ENCODE measurements at regions not wholly inside any gene's neighbourhood (a gene's known extent, or its start where the extent isn't known, plus 50 kb on each side); places are given as distances from the start of the nearest gene placed in this dataset.

DNA sequence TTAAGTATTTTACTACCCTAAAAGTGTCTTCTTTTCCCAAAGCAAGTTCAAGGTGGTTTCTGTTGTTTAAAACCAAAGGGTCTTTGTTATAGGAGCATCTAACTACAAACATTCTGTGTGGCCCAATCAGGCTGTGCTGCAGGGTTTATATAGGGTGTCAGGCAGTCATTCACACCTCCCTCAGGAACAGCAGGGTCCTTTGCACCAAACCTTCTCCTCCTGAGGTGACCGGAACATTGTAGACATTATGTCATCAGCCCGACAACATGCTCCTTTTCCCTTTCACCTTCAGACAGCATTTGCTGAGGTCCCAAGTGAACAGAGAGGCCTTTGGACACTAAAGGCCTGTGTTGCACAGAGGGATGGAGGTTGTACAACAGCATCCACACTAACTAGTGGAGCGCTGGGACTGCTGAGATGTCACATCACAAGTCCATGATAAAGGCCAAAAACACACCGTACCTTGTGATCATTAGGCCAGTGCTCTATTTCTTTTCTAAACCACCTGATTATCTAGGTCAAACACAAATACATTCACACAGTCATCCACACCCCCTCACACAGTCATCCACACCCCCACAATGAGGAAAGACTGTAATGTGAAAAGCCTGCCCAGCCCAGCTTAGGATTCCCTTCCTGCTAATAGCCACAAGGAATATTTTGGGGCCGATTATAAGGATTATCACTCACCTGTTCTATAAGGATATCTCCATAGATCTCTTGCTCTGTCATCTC is 123.8 kb upstream of the VLDLR start:
- TF ChIP-seq, protein P1, sequence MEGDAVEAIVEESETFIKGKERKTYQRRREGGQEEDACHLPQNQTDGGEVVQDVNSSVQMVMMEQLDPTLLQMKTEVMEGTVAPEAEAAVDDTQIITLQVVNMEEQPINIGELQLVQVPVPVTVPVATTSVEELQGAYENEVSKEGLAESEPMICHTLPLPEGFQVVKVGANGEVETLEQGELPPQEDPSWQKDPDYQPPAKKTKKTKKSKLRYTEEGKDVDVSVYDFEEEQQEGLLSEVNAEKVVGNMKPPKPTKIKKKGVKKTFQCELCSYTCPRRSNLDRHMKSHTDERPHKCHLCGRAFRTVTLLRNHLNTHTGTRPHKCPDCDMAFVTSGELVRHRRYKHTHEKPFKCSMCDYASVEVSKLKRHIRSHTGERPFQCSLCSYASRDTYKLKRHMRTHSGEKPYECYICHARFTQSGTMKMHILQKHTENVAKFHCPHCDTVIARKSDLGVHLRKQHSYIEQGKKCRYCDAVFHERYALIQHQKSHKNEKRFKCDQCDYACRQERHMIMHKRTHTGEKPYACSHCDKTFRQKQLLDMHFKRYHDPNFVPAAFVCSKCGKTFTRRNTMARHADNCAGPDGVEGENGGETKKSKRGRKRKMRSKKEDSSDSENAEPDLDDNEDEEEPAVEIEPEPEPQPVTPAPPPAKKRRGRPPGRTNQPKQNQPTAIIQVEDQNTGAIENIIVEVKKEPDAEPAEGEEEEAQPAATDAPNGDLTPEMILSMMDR (IDR thresholded peaks at IDR 0.05): no peak
- no peak for TF ChIP-seq POLR2A (IDR thresholded peaks at IDR 0.05)
